Posterior vena cava (tissue), 2 donors: ENCODE measurements at regions not wholly inside any gene's neighbourhood (a gene's known extent, or its start where the extent isn't known, plus 50 kb on each side); places are given as distances from the start of the nearest gene placed in this dataset.

Experiments used
- DNase-seq: peaks from one replicate; pipeline ENCODE4 v3.0.0-alpha.2; 2020; ENCODE audit warnings: low spot score
- intact Hi-C, 2 donors: fragments of 100-400 bp; cut with DNase I; formaldehyde crosslinking; loops; one replicate each; pipeline versions ENCODE4 v1.14.1 to v1.14.2; 2022 to 2023
- donor health status: DM: yes; HTN: yes; CAD: no.
- donor health status: DM: yes; HTN: yes; CAD: no.

DNA sequence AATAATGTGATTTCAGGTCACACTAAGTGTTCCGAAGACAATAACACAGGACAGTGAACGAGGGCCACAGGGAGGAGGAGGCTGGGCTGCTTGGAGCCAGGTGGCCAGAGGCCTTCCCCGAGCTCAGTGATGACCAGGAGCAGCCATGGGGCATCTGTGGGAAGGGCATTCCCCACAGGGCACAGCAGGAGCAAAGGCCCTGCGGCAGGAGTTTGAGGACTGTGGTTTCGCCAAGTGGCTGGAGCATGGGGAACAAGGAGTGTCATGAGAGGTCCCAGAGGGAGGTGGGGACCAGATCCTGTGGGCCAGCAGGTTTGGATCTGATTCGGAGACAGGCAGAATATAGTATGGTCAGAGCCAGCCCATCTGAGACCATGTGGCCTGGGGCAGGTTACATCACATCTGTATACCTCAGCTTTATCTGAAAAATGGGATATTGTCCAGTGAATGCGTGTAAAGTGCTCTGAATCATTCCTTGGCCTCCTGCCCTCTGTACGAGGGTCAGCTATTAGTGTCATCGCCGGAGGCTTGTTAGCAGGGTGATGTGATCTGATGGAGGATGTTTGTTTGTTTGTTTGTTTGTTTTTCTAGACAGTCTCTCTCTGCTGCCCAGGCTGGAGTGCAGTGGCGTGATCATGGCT, 176.8 kb downstream of the KATNIP start:
- intact Hi-C loops, result no loop called here
- DNase-seq, result peak; percentile 34

DNA sequence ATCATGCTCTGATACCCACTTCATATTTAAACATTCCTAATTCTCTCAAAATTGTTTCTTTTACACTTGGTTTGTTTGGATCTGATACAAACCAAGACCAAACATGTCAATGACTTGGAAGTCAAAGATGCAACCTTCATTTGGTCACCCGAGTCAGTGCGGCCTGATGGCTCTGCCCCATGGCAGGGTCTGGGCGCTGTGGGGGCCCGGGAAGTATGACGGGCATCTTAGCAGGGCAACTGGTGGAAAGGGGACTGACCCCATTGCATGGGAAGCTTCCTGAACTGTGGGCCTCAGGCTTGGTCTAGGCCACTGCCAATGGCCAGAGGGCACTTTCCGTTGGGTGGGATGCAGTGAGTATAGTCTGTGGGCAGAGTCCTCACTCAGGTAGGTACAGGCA, 178.0 kb downstream of the KATNIP start:
- intact Hi-C loops, result no loop called here
- DNase-seq, result peak; percentile 42

- intact Hi-C loops, result no loop called here
- DNase-seq, result peak; percentile 42
Measured at GRCh38 chr16:27728691-27729090, 178.7 kb downstream of the KATNIP start.

GRCh38 chr16:27729516-27730304, 179.8 kb downstream of the KATNIP start:
- DNase-seq, result peak; percentile 83
- intact Hi-C loops, result no loop called here

GRCh38 chr16:27730661-27731210, 180.8 kb downstream of the KATNIP start:
- intact Hi-C loops, result no loop called here
- DNase-seq, result peak; percentile 42

GRCh38 chr16:27735031-27735430, 185.1 kb downstream of the KATNIP start:
- DNase-seq, result peak; percentile 26
- intact Hi-C loops, result no loop called here

GRCh38 chr16:27736431-27736830, 186.5 kb downstream of the KATNIP start:
- peak; percentile 61 for DNase-seq
- intact Hi-C loops, result no loop called here

DNA sequence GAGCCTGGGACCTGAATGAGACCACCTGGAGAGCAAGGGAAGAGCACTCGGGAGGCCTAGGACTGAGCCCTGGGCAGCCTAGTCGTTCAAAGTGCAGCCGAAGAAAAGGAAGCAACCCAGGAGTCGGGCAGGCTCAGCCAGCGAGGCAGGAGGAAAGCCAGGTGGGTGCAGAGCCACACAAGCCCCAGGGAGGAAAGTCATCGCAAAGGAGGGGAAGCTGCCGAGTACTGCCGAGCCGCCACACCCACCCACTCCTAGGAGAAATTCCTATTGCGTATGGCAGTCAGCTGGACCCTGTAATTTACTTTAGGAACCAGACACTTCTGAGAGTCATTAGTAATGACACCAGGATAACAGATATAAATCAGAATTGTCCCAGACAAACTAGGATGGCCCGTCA, 187.6 kb downstream of the KATNIP start:
- DNase-seq, result peak; percentile 24

More for the DNA sequence above, 187.6 kb downstream of the KATNIP start:
- intact Hi-C loops, result no loop called here
